Endothelial cell of umbilical vein (primary cell): ENCODE measurements at regions not wholly inside any gene's neighbourhood (a gene's known extent, or its start where the extent isn't known, plus 50 kb on each side); places are given as distances from the start of the nearest gene placed in this dataset.

Experiments used
- BruUV-seq: library from RNA; stranded (reverse); fragments of 400-500 nt; replicated peaks from 2 replicates; lab custom pipeline; 2021; lab: Mats Ljungman, UMichigan
- CTCF ChIA-PET: fragments of 300-600, 350-600 bp; sonication (Branson Sonifier 250); formaldehyde crosslinking; loops from one replicate; lab custom pipeline; 2021; ENCODE audit warnings: antibody characterized with exemption, inconsistent platforms; lab: Charles Lee
- POLR2A ChIA-PET: fragments of 300-600, 350-600 bp; sonication (Branson Sonifier 250); formaldehyde crosslinking; loops from one replicate; lab custom pipeline; 2021; ENCODE audit warnings: antibody characterized with exemption, inconsistent platforms; lab: Charles Lee
- DNase-seq: peaks from one replicate; pipeline ENCODE4 v3.0.0-alpha.2; 2011; ENCODE audit warnings: low read depth, low spot score
- FAIRE-seq: peaks from 2 replicates; lab custom pipeline; 2011; peaks lifted over from hg19 to GRCh38; lab: Jason Lieb, UNC
- H2AFZ ChIP-seq: 2 replicates; pipeline ENCODE4 v1.6.0; 2012; ENCODE audit warnings: low read depth, low read length, control low read depth, inconsistent platforms
- H3K27ac ChIP-seq: 2 replicates; pipeline ENCODE4 v1.5.1; 2011; ENCODE audit warnings: low read depth, mild to moderate bottlenecking, control low read depth, low read length, moderate library complexity; ENCODE audit not compliant: insufficient read depth
- H3K27me3 ChIP-seq, 2 experiments: 2 replicates each; pipeline versions ENCODE4 v1.6.0 to v1.6.1; 2011; ENCODE audit warnings: low read length in 2 of 2, mixed read lengths in 1 of 2; ENCODE audit not compliant: control insufficient read depth in 2 of 2, insufficient read depth in 2 of 2
- H3K36me3 ChIP-seq, 2 experiments: 2 replicates in 1 of 2; 3 replicates in 1 of 2; pipeline ENCODE4 v1.5.1; 2011; ENCODE audit warnings: low read length in 2 of 2, mild to moderate bottlenecking in 1 of 2, moderate library complexity in 1 of 2; ENCODE audit not compliant: control insufficient read depth in 2 of 2, insufficient read depth in 2 of 2; ENCODE audit errors: extremely low read depth in 1 of 2
- H3K4me1 ChIP-seq: 3 replicates; pipeline ENCODE4 v1.5.1; 2011; ENCODE audit warnings: mild to moderate bottlenecking, low read length; ENCODE audit not compliant: control insufficient read depth, insufficient read depth; ENCODE audit errors: extremely low read depth
- H3K4me2 ChIP-seq: 2 replicates; pipeline ENCODE4 v1.6.1; 2011; ENCODE audit warnings: low read length, control low read depth, mixed read lengths; ENCODE audit not compliant: insufficient read depth
- H3K4me3 ChIP-seq, 3 experiments: fragments of 200-600 bp in 1 of 3; sonication (generic), shearing (Covaris generic) in 1 of 3; replicated peaks in 1 of 3; 2 replicates each; pipeline ENCODE4 v1.5.1; 2011 to 2016; ENCODE audit warnings: control low read depth in 3 of 3, low read length in 3 of 3, mild to moderate bottlenecking in 2 of 3, inconsistent platforms in 1 of 3, low read depth in 1 of 3, moderate library complexity in 1 of 3; ENCODE audit not compliant: insufficient read depth in 1 of 3
- H3K79me2 ChIP-seq: 2 replicates; pipeline ENCODE4 v1.6.0; 2012; ENCODE audit warnings: low read length, inconsistent platforms; ENCODE audit not compliant: control insufficient read depth, insufficient read depth
- H3K9ac ChIP-seq: replicated peaks from 2 replicates; pipeline ENCODE3; 2011; ENCODE audit warnings: low read length, control low read depth; ENCODE audit not compliant: insufficient read depth; ENCODE audit errors: extremely low read depth
- H3K9me1 ChIP-seq: replicated peaks from 3 replicates; pipeline ENCODE4 v1.6.0; 2011; ENCODE audit warnings: mild to moderate bottlenecking, low read length; ENCODE audit not compliant: control insufficient read depth, insufficient read depth; ENCODE audit errors: extremely low read depth
- H3K9me3 ChIP-seq: replicated peaks from 2 replicates; pipeline ENCODE4 v1.5.1; 2012; ENCODE audit warnings: low read length, inconsistent platforms; ENCODE audit not compliant: control insufficient read depth, insufficient read depth
- H4K20me1 ChIP-seq: replicated peaks from 2 replicates; pipeline ENCODE3; 2011; ENCODE audit warnings: mild to moderate bottlenecking, low read length; ENCODE audit not compliant: control insufficient read depth, insufficient read depth; ENCODE audit errors: extremely low read depth
- CTCF ChIP-seq, 2 donors: IDR thresholded peaks; 1 replicate in 1 of 2; 2 replicates in 1 of 2; pipeline ENCODE4 v1.5.1; 2011; ENCODE audit warnings: low read length in 2 of 2, mild to moderate bottlenecking in 2 of 2, moderate library complexity in 2 of 2, control low read depth in 1 of 2, inconsistent platforms in 1 of 2, low read depth in 1 of 2; ENCODE audit not compliant: insufficient read depth in 1 of 2; ENCODE audit errors: extremely low read depth in 1 of 2
- EZH2 ChIP-seq: IDR thresholded peaks from 2 replicates; pipeline ENCODE4 v1.6.1; 2012; ENCODE audit warnings: borderline replicate concordance, low read depth, mild to moderate bottlenecking, moderate library complexity, low read length, inconsistent platforms; ENCODE audit not compliant: severe bottlenecking
- FOS ChIP-seq: IDR thresholded peaks from 2 replicates; pipeline ENCODE4 v1.6.1; 2011; ENCODE audit warnings: mild to moderate bottlenecking, low read length, moderate library complexity, borderline replicate concordance; ENCODE audit not compliant: insufficient read depth
- GATA2 ChIP-seq: IDR thresholded peaks from 2 replicates; pipeline ENCODE4 v1.7.0; 2011; ENCODE audit warnings: low read depth, mild to moderate bottlenecking, moderate library complexity, mixed read lengths, low read length; ENCODE audit not compliant: insufficient read length, insufficient read depth
- JUN ChIP-seq: IDR thresholded peaks from 2 replicates; pipeline ENCODE4 v1.6.1; 2011; ENCODE audit warnings: borderline replicate concordance, low read depth; ENCODE audit not compliant: insufficient read length, insufficient read depth
- MYC ChIP-seq: IDR thresholded peaks from one replicate; pipeline ENCODE4 v1.6.1; 2011; ENCODE audit warnings: mild to moderate bottlenecking, low read depth, low read length
- POLR2A ChIP-seq: IDR thresholded peaks from 2 replicates; pipeline ENCODE4 v1.6.1; 2012; ENCODE audit warnings: low read depth, mild to moderate bottlenecking, control low read depth, low read length
- POLR2AphosphoS5 ChIP-seq: IDR thresholded peaks from 2 replicates; pipeline ENCODE4 v1.6.1; 2012; ENCODE audit warnings: low read depth, mild to moderate bottlenecking, control low read depth, low read length, moderate library complexity; ENCODE audit not compliant: insufficient read depth
- dilution Hi-C: fragments of 300-500 bp; cut with MboI; formaldehyde crosslinking; loops from one replicate; pipeline ENCODE4 v1.15.0; 2019; ENCODE audit warnings: low sequenced_read_pairs; ENCODE audit not compliant: extremely low pct_ligation_motif_present
- intact Hi-C: fragments of 100-400 bp; cut with micrococcal nuclease; formaldehyde crosslinking; loops from one replicate; pipeline ENCODE4 v1.10.0; 2022
- TF ChIP-seq, protein P1 (sequence below): IDR thresholded peaks from 2 replicates; pipeline ENCODE4 v1.6.1; 2011; ENCODE audit not compliant: insufficient read depth, insufficient read length

- intact Hi-C loops: no loop called here
- Histone ChIP-seq H4K20me1 (no peaks in the 10 kb centered on the region), H3K4me1 (no peaks in the 10 kb centered on the region), H3K27me3 (no peaks in the 10 kb centered on the region), H3K9me3 (peaks cover 10% of the 10 kb centered on the region), H3K36me3 (no peaks in the 10 kb centered on the region), H2AFZ (no peak overlapping the region), H3K27ac (no peak overlapping the region), H3K79me2 (no peaks in the 10 kb centered on the region), H3K9ac (no peak overlapping the region), H3K9me1 (no peaks in the 10 kb centered on the region), H3K4me2 (no peak overlapping the region), H3K4me3 (no peak overlapping the region)
- no TSS peak for BruUV-seq
- ChIA-PET POLR2A (no interaction called here), CTCF (no interaction called here)
- dilution Hi-C loops: no loop called here
- FAIRE-seq (no peak), DNase-seq (no peak)
- TF ChIP-seq FOS: no peak
- no peak for TF ChIP-seq POLR2AphosphoS5
- TF ChIP-seq EZH2: no peak
- no peak for TF ChIP-seq POLR2A
- TF ChIP-seq GATA2: no peak
- TF ChIP-seq JUN: no peak
- TF ChIP-seq CTCF (IDR thresholded peaks at IDR 0.05; ENCODE audit: extremely low read depth in 1 of 2, insufficient read depth in 1 of 2, low read depth in 1 of 2, low read length in 2 of 2): no peak
- TF ChIP-seq, protein P1, sequence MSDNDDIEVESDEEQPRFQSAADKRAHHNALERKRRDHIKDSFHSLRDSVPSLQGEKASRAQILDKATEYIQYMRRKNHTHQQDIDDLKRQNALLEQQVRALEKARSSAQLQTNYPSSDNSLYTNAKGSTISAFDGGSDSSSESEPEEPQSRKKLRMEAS: no peak
- no peak for TF ChIP-seq MYC
Observed at GRCh38 chr22:47592791-47593190, 830.3 kb downstream of the TBC1D22A start.
